ENCODE measurements at regions not wholly inside any gene's neighbourhood (a gene's known extent, or its start where the extent isn't known, plus 50 kb on each side); places are given as distances from the start of the nearest gene placed in this dataset.
"Not testable (repeated sequence)": the region's sequence is repeated elsewhere in the genome, so short reads cannot be mapped to it uniquely, and the experiment has no call there.

DNA sequence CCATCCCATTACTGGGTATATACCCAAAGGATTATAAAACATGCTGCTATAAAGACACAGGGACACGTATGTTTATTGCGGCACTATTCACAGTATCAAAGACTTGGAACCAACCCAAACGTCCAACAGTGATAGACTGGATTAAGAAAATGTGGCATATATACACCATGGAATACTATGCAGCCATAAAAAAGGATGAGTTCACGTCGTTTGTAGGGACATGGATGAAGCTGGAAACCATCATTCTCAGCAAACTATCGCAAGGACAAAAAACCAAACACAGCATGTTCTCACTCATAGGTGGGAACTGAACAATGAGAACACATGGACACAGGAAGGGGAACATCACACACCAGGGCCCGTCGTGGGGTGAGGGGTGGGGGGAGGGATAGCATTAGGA, 106.1 kb downstream of the CHD1L start:
- H3K4ac ChIP-seq (ENCODE audit: low read depth, low read length); H3K4me3 ChIP-seq (ENCODE audit: low read length); H2AK5ac ChIP-seq (ENCODE audit: low read length); H2BK15ac ChIP-seq (replicated peaks; ENCODE audit: low read depth); H3K27ac ChIP-seq (ENCODE audit: low read depth, low read length); H4K8ac ChIP-seq (ENCODE audit: low read depth, low read length); H3K36me3 ChIP-seq (ENCODE audit: control insufficient read depth, insufficient read depth, low read length); H3K79me1 ChIP-seq (ENCODE audit: low read length); H3K4me1 ChIP-seq (ENCODE audit: control insufficient read depth, low read depth, low read length); H3K56ac ChIP-seq (ENCODE audit: low read length); H3K18ac ChIP-seq (ENCODE audit: low read length); H2BK120ac ChIP-seq (ENCODE audit: low read depth, low read length); H3K9ac ChIP-seq (ENCODE audit: low read length); H3K79me2 ChIP-seq (ENCODE audit: control insufficient read depth, insufficient read depth, low read length); H3K27me3 ChIP-seq (ENCODE audit: insufficient read depth, low read length, poor library complexity); H3K4me2 ChIP-seq (ENCODE audit: low read length); H3K23ac ChIP-seq (ENCODE audit: low read length); DNase-seq; H2BK5ac ChIP-seq (ENCODE audit: low read length); H4K5ac ChIP-seq (ENCODE audit: low read length): not testable (repeated sequence)
- no CpG with 5 or more reads among the region's 8 CpGs for WGBS (ENCODE audit: extremely low coverage, insufficient coverage, low lambda C conversion rate)

DNA sequence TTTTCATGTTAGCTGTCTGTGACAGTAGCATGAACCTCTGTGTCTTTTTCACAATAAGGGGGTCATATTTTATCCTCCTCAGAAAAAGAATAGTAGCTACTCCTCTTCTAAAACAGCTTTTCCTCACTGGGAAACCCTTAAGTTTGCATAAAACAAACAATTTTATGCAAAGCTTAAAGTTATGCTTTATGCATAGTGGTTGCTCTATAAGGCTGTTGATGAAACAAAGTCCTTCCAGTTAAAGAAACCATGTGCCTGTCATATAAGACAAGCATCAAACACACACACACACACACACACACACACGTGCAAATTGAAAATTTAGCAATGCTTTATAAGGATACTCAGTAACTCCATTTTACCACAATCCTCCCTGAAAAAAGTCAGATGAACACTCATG, 107.0 kb downstream of the CHD1L start:
- no peaks in the 10 kb centered on the region for H3K27me3 ChIP-seq (ENCODE audit: insufficient read depth, low read length, poor library complexity)
- no peak overlapping the region for H2AK5ac ChIP-seq (ENCODE audit: low read length)
- WGBS (ENCODE audit: extremely low coverage, insufficient coverage, low lambda C conversion rate): no CpG with 5 or more reads among the region's 1 CpG
- no peak overlapping the region for H2BK120ac ChIP-seq (ENCODE audit: low read depth, low read length)
- no peak overlapping the region for H2BK5ac ChIP-seq (ENCODE audit: low read length)
- H3K4me2 ChIP-seq (ENCODE audit: low read length): no peak overlapping the region
- H4K5ac ChIP-seq (ENCODE audit: low read length): no peak overlapping the region
- H3K4me1 ChIP-seq (ENCODE audit: control insufficient read depth, low read depth, low read length): no peaks in the 10 kb centered on the region
- H3K9ac ChIP-seq (ENCODE audit: low read length): no peak overlapping the region
- H3K79me2 ChIP-seq (ENCODE audit: control insufficient read depth, insufficient read depth, low read length): no peaks in the 10 kb centered on the region
- H3K36me3 ChIP-seq (ENCODE audit: control insufficient read depth, insufficient read depth, low read length): no peaks in the 10 kb centered on the region
- H3K18ac ChIP-seq (ENCODE audit: low read length): no peak overlapping the region
- H3K4ac ChIP-seq (ENCODE audit: low read depth, low read length): no peak overlapping the region
- DNase-seq: no peak
- H3K79me1 ChIP-seq (ENCODE audit: low read length): no peaks in the 10 kb centered on the region
- no peak overlapping the region for H3K23ac ChIP-seq (ENCODE audit: low read length)
- no peak overlapping the region for H3K56ac ChIP-seq (ENCODE audit: low read length)
- no peak overlapping the region for H3K4me3 ChIP-seq (ENCODE audit: low read length)
- H4K8ac ChIP-seq (ENCODE audit: low read depth, low read length): no peak overlapping the region
- H2BK15ac ChIP-seq (replicated peaks; ENCODE audit: low read depth): no peak overlapping the region
- H3K27ac ChIP-seq (ENCODE audit: low read depth, low read length): no peak overlapping the region

DNA sequence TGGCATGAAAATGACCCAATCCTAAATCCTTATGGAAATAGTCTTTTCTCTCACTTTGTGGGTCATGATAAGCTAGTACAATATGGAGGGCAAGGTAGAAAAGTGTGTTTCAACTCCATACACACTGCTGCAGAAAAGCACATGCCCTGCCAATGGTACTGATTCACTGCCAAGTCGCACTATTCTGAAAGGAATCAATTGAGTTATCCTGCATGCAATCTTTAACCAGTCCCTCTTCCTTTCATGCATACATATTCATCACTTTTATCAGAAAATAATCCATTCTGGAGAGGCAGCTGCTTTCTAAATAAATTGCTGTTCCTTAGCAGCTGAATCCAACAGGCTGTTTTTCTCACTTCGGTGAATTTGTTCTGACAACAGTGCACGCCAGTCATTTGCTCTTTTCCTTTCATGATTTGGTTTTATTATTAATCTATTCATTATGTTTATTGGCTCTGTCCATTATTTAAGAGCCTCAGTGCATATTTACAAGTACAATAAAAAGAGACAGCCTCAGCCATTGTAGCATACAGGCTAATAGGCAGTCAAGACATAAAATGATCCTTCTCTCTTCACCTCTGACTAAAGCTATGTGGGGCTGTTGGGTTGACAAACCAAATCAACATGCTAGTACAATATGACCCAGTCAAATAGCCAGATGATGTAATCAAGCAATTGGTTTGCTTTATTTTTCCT, 108.8 kb downstream of the CHD1L start:
- H3K18ac ChIP-seq (ENCODE audit: low read length): no peak overlapping the region
- no peak overlapping the region for H2BK15ac ChIP-seq (replicated peaks; ENCODE audit: low read depth)
- no peak overlapping the region for H2AK5ac ChIP-seq (ENCODE audit: low read length)
- no peak overlapping the region for H3K4ac ChIP-seq (ENCODE audit: low read depth, low read length)
- H3K79me1 ChIP-seq (ENCODE audit: low read length): no peaks in the 10 kb centered on the region
- no peak overlapping the region for H4K8ac ChIP-seq (ENCODE audit: low read depth, low read length)
- H3K4me3 ChIP-seq (ENCODE audit: low read length): no peak overlapping the region
- no peaks in the 10 kb centered on the region for H3K27me3 ChIP-seq (ENCODE audit: insufficient read depth, low read length, poor library complexity)
- H3K23ac ChIP-seq (ENCODE audit: low read length): no peak overlapping the region
- H2BK120ac ChIP-seq (ENCODE audit: low read depth, low read length): no peak overlapping the region
- no peaks in the 10 kb centered on the region for H3K79me2 ChIP-seq (ENCODE audit: control insufficient read depth, insufficient read depth, low read length)
- H4K5ac ChIP-seq (ENCODE audit: low read length): no peak overlapping the region
- no peak overlapping the region for H2BK5ac ChIP-seq (ENCODE audit: low read length)
- no peak overlapping the region for H3K27ac ChIP-seq (ENCODE audit: low read depth, low read length)
- no peak for DNase-seq
- no peaks in the 10 kb centered on the region for H3K36me3 ChIP-seq (ENCODE audit: control insufficient read depth, insufficient read depth, low read length)
- H3K56ac ChIP-seq (ENCODE audit: low read length): no peak overlapping the region
- H3K4me2 ChIP-seq (ENCODE audit: low read length): no peak overlapping the region
- no peaks in the 10 kb centered on the region for H3K4me1 ChIP-seq (ENCODE audit: control insufficient read depth, low read depth, low read length)
- H3K9ac ChIP-seq (ENCODE audit: low read length): no peak overlapping the region
- WGBS (ENCODE audit: extremely low coverage, insufficient coverage, low lambda C conversion rate): no CpG with 5 or more reads among the region's 3 CpGs

DNA sequence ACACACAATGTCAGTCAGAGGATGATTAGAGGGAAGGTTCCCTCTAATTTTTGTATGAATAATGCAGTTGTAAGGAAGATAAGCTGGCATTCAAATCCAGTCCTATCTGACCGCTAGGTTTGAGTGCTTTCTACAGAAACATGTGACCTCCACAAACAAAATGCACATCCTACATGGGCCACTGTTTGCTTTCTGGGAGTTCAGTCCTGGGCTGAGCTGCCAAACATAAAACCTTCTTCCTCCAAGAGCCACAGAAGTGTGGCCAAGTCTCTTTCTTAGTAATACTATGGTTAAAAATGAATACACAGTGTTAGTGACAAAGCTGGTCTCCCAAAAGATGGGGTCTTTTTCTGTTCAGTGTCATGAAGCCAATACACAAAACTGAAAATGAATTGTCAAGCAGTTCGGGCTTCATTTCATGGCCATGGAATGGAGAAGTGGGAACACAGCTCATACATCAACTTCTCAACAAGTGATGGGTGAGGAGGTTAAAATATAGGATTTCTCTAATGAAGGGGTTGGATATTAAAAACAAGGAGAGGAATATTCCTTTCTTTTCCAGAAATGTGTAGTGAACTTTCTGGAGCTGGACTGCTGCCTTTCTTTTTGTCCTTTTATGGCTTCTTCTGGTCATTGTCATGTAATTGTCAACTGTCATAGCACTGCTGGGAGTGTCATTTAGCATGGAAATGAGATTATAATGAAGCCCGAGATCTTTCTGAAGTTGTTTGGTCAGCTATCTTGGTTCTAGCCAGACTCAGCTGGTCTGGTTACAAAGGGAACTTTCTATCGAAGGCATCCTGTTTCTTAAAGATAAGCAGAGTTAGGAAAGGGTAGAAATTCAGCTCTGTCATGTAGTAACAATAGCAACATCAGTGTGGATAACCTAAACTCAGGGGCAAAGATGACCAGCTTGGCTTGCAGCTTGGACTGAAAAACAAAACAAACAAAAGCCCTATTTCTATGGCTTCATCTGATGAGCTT, 135.1 kb downstream of the CHD1L start:
- Histone ChIP-seq H3K4me3 (ENCODE audit: low read length) (no peak overlapping the region), H3K27me3 (ENCODE audit: insufficient read depth, low read length, poor library complexity) (no peaks in the 10 kb centered on the region), H3K4me1 (ENCODE audit: control insufficient read depth, low read depth, low read length) (no peaks in the 10 kb centered on the region), H4K5ac (ENCODE audit: low read length) (no peak overlapping the region), H3K9ac (ENCODE audit: low read length) (no peak overlapping the region), H3K18ac (ENCODE audit: low read length) (no peak overlapping the region), H3K23ac (ENCODE audit: low read length) (no peak overlapping the region), H3K56ac (ENCODE audit: low read length) (no peak overlapping the region), H4K8ac (ENCODE audit: low read depth, low read length) (no peak overlapping the region), H3K4me2 (ENCODE audit: low read length) (no peak overlapping the region), H3K27ac (ENCODE audit: low read depth, low read length) (no peak overlapping the region), H2BK5ac (ENCODE audit: low read length) (no peak overlapping the region), H2BK120ac (ENCODE audit: low read depth, low read length) (no peak overlapping the region), H3K79me1 (ENCODE audit: low read length) (no peaks in the 10 kb centered on the region), H3K4ac (ENCODE audit: low read depth, low read length) (no peak overlapping the region), H3K36me3 (ENCODE audit: control insufficient read depth, insufficient read depth, low read length) (no peaks in the 10 kb centered on the region), H3K79me2 (ENCODE audit: control insufficient read depth, insufficient read depth, low read length) (no peaks in the 10 kb centered on the region), H2BK15ac (replicated peaks; ENCODE audit: low read depth) (no peak overlapping the region), H2AK5ac (ENCODE audit: low read length) (no peak overlapping the region)
- no CpG with 5 or more reads among the region's 4 CpGs for WGBS (ENCODE audit: extremely low coverage, insufficient coverage, low lambda C conversion rate)
- peak; percentile 4 for DNase-seq

DNA sequence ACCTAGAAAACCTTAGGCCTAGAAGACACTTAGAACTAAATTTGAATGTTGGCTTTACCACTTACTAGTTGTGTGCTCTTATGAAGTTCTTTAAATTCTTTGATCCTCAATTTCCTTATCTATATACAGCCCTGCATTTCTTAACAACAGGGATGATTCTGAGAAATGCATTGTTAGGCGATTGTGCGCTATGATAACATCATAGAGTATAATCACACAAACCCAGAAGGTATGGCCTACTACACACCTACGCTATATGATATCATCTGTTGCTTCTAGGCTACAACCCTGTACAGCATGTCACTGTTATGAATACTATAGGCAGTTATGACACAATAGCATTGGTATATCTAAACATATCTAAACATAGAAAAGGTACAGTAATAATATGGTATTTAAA, 137.4 kb downstream of the CHD1L start:
- H3K56ac ChIP-seq (ENCODE audit: low read length): no peak overlapping the region
- no peaks in the 10 kb centered on the region for H3K4me1 ChIP-seq (ENCODE audit: control insufficient read depth, low read depth, low read length)
- H3K4me3 ChIP-seq (ENCODE audit: low read length): no peak overlapping the region
- H2AK5ac ChIP-seq (ENCODE audit: low read length): no peak overlapping the region
- H3K27me3 ChIP-seq (ENCODE audit: insufficient read depth, low read length, poor library complexity): no peaks in the 10 kb centered on the region
- no CpG with 5 or more reads among the region's 3 CpGs for WGBS (ENCODE audit: extremely low coverage, insufficient coverage, low lambda C conversion rate)
- H3K4me2 ChIP-seq (ENCODE audit: low read length): no peak overlapping the region
- DNase-seq: no peak
- H2BK15ac ChIP-seq (replicated peaks; ENCODE audit: low read depth): no peak overlapping the region
- no peak overlapping the region for H2BK5ac ChIP-seq (ENCODE audit: low read length)
- H3K9ac ChIP-seq (ENCODE audit: low read length): no peak overlapping the region
- H4K5ac ChIP-seq (ENCODE audit: low read length): no peak overlapping the region
- H3K4ac ChIP-seq (ENCODE audit: low read depth, low read length): no peak overlapping the region
- H4K8ac ChIP-seq (ENCODE audit: low read depth, low read length): no peak overlapping the region
- H3K23ac ChIP-seq (ENCODE audit: low read length): no peak overlapping the region
- H3K18ac ChIP-seq (ENCODE audit: low read length): no peak overlapping the region
- no peaks in the 10 kb centered on the region for H3K36me3 ChIP-seq (ENCODE audit: control insufficient read depth, insufficient read depth, low read length)
- no peaks in the 10 kb centered on the region for H3K79me1 ChIP-seq (ENCODE audit: low read length)
- H2BK120ac ChIP-seq (ENCODE audit: low read depth, low read length): no peak overlapping the region
- no peaks in the 10 kb centered on the region for H3K79me2 ChIP-seq (ENCODE audit: control insufficient read depth, insufficient read depth, low read length)
- no peak overlapping the region for H3K27ac ChIP-seq (ENCODE audit: low read depth, low read length)

Data from mesendoderm (in vitro differentiated cells).